ENCODE measurements at regions not wholly inside any gene's neighbourhood (a gene's known extent, or its start where the extent isn't known, plus 50 kb on each side); places are given as distances from the start of the nearest gene placed in this dataset.

DNA sequence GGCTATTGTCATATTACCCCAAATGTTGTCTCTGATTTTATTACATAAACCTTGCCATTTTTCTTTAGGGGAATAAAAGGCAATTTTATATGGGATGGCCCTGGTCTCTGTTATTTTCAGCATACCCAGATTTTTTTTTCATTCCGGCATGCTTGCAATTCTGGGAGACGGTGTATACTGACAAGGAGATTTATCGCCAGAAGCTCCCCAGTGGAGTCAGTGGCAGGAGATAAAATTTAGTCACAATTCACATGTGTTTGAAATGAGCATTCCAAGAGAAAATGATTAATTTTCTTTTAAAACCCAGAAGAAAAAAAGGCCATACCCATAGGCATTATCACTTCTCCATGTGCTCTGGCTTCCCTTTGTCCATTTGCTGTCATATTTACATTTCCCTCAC lies 250.8 kb upstream of the RSPO3 start:
- no TSS peak for BruUV-seq (replicated peaks)
- H3K4me3 Mint-ChIP-seq (ENCODE audit: unreplicated experiment): no peak overlapping the region
- H3K9me3 Mint-ChIP-seq (ENCODE audit: unreplicated experiment): peaks cover 6% of the 10 kb centered on the region
- intact Hi-C loops (cut with micrococcal nuclease): no loop called here
- ChIA-PET CTCF (interaction anchor here (0.7 kb wide), 1 partner anchor 542 kb away, joined by 6 read pairs; no protein-coding TSS in a partner anchor), POLR2A (no interaction called here)
- TF ChIP-seq, protein P1, sequence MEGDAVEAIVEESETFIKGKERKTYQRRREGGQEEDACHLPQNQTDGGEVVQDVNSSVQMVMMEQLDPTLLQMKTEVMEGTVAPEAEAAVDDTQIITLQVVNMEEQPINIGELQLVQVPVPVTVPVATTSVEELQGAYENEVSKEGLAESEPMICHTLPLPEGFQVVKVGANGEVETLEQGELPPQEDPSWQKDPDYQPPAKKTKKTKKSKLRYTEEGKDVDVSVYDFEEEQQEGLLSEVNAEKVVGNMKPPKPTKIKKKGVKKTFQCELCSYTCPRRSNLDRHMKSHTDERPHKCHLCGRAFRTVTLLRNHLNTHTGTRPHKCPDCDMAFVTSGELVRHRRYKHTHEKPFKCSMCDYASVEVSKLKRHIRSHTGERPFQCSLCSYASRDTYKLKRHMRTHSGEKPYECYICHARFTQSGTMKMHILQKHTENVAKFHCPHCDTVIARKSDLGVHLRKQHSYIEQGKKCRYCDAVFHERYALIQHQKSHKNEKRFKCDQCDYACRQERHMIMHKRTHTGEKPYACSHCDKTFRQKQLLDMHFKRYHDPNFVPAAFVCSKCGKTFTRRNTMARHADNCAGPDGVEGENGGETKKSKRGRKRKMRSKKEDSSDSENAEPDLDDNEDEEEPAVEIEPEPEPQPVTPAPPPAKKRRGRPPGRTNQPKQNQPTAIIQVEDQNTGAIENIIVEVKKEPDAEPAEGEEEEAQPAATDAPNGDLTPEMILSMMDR (IDR thresholded peaks at IDR 0.05; ENCODE audit: unreplicated experiment): no peak
- no peak for DNase-seq (ENCODE audit: unreplicated experiment)
- peaks cover 53% of the 10 kb centered on the region for H3K27me3 Mint-ChIP-seq (ENCODE audit: insufficient read depth, unreplicated experiment)
- no peak overlapping the region for H3K27ac Mint-ChIP-seq (ENCODE audit: low read depth, unreplicated experiment)
- H3K4me1 Mint-ChIP-seq (ENCODE audit: insufficient read depth, unreplicated experiment): no peaks in the 10 kb centered on the region
- no peaks in the 10 kb centered on the region for H3K36me3 Mint-ChIP-seq (ENCODE audit: insufficient read depth, unreplicated experiment)

DNA sequence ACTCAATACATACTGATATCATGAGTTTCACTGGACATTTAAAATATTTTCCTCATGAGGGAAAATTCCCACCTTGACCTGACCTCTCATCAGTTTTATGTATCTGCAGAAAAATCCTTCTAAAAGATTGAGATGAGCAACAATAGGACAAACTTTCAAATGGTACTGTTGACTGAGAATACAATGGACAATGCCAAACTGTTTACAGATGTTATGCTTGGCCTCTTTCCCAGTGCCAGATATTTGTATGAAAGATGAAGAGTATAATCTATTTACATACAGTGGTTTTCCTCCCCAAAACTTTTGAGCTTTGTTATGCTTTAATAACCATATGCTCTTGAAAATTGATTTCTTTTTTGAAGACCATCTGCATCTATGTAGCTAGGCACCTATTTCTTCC lies 245.1 kb upstream of the RSPO3 start:
- no TSS peak for BruUV-seq (replicated peaks)
- POLR2A ChIA-PET: no interaction called here
- DNase-seq (ENCODE audit: unreplicated experiment): no peak
- Mint-ChIP-seq H3K4me1 (ENCODE audit: insufficient read depth, unreplicated experiment) (no peaks in the 10 kb centered on the region), H3K27me3 (ENCODE audit: insufficient read depth, unreplicated experiment) (peaks cover 71% of the 10 kb centered on the region), H3K4me3 (ENCODE audit: unreplicated experiment) (no peak overlapping the region), H3K27ac (ENCODE audit: low read depth, unreplicated experiment) (no peak overlapping the region), H3K9me3 (ENCODE audit: unreplicated experiment) (no peaks in the 10 kb centered on the region), H3K36me3 (ENCODE audit: insufficient read depth, unreplicated experiment) (no peaks in the 10 kb centered on the region)
- CTCF ChIA-PET: no interaction called here
- intact Hi-C loops (cut with micrococcal nuclease): no loop called here
- TF ChIP-seq, protein P1 (IDR thresholded peaks at IDR 0.05; ENCODE audit: unreplicated experiment): no peak

GRCh38 chr6:126873791-126874190 lies 244.7 kb upstream of the RSPO3 start:
- H3K36me3 Mint-ChIP-seq (ENCODE audit: insufficient read depth, unreplicated experiment): no peaks in the 10 kb centered on the region
- intact Hi-C loops (cut with micrococcal nuclease): no loop called here
- no peak overlapping the region for H3K4me3 Mint-ChIP-seq (ENCODE audit: unreplicated experiment)
- H3K27ac Mint-ChIP-seq (ENCODE audit: low read depth, unreplicated experiment): no peak overlapping the region
- CTCF ChIA-PET: no interaction called here
- H3K27me3 Mint-ChIP-seq (ENCODE audit: insufficient read depth, unreplicated experiment): peaks cover 71% of the 10 kb centered on the region
- no TSS peak for BruUV-seq (replicated peaks)
- H3K9me3 Mint-ChIP-seq (ENCODE audit: unreplicated experiment): no peaks in the 10 kb centered on the region
- POLR2A ChIA-PET: no interaction called here
- TF ChIP-seq, protein P1 (IDR thresholded peaks at IDR 0.05; ENCODE audit: unreplicated experiment): no peak
- no peaks in the 10 kb centered on the region for H3K4me1 Mint-ChIP-seq (ENCODE audit: insufficient read depth, unreplicated experiment)
- DNase-seq (ENCODE audit: unreplicated experiment): no peak

- CTCF ChIA-PET: no interaction called here
- POLR2A ChIA-PET: no interaction called here
- DNase-seq (ENCODE audit: unreplicated experiment): no peak
- H3K27me3 Mint-ChIP-seq (ENCODE audit: insufficient read depth, unreplicated experiment): peaks cover 77% of the 10 kb centered on the region
- H3K27ac Mint-ChIP-seq (ENCODE audit: low read depth, unreplicated experiment): no peak overlapping the region
- intact Hi-C loops (cut with micrococcal nuclease): no loop called here
- no TSS peak for BruUV-seq (replicated peaks)
- H3K9me3 Mint-ChIP-seq (ENCODE audit: unreplicated experiment): no peaks in the 10 kb centered on the region
- TF ChIP-seq, protein P1 (IDR thresholded peaks at IDR 0.05; ENCODE audit: unreplicated experiment): no peak
- no peaks in the 10 kb centered on the region for H3K4me1 Mint-ChIP-seq (ENCODE audit: insufficient read depth, unreplicated experiment)
- no peaks in the 10 kb centered on the region for H3K36me3 Mint-ChIP-seq (ENCODE audit: insufficient read depth, unreplicated experiment)
- no peak overlapping the region for H3K4me3 Mint-ChIP-seq (ENCODE audit: unreplicated experiment)
These were observed 242.0 kb upstream of the RSPO3 start for GRCh38 chr6:126876446-126876845.

Data from MCF 10A (cell line).